ENCODE measurements at regions not wholly inside any gene's neighbourhood (a gene's known extent, or its start where the extent isn't known, plus 50 kb on each side); places are given as distances from the start of the nearest gene placed in this dataset.

DNA sequence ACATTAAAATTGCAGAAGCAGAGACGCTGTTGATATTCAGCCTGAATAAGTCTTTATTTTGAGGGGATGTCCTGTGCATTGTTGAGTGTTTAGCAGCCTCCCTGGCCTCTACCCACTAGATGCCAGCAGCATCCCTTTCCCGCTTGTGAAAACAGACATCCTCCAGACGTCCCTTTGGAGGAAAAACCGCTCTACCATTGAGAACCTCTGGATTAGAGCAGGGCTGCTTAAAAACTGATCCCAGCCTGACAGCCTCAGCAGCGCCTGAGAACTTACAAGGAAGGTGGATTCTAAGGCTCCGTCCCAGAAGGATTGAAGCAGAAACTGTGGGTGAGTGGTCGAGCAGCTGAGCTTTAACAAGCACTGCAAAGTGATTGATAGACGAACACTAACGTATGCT, 349.7 kb downstream of the CYRIA start:
- no peak for DNase-seq

DNA sequence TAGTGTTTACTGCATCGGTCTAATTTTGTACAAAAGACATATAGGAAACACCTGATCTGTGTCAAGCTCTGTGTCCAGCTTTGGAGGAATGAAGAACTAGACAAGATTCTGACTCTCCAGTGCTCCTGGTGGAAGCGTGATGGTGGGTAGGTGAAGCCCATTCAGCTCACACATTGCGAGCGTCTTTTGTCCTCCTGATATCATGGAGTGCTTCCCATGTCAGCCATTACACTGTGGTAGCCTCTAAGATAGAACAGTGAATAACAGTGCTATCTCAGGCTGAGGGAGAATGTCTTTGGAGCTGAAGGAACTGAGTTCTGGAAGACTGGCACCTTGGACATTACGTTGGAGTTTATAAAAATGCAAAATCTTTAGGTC, 350.2 kb downstream of the CYRIA start:
- DNase-seq = no peak

DNA sequence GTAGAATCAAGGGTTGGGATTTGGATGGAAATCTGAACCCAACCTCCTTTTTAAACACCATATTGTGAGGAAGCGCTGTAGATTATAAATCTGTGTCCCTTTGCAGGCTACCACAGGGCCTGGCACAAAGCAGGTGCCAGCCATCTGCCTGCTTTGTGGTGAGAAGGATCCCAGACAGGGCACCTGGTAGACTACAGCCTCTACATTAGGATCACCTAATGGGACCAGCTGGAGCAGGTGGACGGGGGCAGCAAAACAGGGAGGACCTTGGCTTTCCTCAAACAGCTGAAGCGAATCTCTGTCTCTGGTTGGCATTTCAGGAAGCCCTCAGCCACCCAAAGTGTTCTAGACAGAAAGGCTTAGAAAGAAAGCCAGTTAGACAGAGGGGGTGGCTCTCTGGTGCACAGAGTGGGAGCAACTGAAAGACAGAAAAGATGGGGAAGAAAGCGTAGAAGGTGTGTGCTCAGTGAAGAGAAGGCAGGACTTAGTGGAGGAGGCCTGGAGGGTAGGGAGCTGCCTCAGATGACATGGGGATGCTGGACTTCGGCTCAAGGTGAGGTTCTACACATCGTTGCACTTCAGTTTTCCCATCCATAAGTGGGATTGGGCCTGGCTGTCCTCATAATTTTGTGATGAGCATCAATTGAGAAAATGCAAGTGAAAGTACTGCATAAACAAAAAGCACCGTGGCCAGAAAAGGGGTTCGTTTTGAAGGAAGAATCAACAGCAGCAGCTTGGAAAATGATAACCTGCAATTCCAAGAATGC, 350.8 kb downstream of the CYRIA start:
- DNase-seq = no peak

DNA sequence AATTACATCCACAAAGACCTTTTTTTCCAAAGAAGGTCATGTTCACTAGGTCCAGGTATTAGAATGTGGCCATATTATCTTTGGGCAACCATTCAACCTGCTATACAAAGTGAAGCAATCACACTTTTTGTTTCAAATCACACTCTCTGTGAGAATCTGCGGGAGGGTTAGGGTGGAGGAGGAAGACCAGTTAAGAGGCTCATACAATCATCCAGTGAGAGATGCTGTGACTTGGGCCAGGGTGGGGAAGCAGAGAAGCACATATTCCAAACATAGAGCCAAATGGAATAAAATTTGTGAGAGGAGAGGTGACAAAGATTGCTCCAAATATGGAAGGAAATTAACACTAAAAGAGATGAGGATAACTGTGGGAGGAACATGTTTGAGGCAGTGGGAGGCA, 351.6 kb downstream of the CYRIA start:
- DNase-seq = no peak

DNA sequence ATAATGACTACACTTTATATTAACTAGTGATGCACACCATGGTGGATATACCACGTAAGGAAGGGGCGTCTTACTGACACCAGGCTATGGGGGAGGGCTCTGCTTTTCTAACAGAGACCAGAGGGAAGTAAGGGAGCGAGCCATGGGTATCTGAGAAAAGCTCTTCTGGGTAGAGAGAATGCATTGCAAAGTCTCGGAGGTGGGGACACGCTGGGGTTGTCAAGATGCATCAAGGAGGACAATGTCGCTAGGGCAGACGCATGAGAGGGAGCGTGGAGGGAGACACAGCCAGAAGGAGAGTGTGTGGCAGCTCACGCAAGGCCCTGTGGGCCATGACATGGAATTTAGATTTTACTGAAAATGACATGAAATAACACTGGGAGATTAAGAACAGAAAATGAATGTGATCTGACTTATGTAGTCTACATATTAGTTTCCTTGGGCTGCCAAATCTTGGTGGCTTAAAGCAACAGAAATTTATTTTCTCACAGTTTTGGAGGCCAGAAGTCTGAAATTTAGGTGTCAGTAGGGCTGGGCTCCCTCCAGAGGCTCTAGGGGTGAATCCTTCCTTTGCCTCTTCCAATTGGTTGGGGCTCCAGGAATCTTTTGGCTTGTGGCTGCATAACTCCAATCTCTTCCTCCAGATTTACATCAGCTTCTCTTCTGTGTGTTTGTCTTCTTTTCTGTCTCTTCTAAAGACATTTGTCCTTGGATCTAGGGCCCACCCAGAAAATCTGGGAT, 352.2 kb downstream of the CYRIA start:
- no peak for DNase-seq

DNA sequence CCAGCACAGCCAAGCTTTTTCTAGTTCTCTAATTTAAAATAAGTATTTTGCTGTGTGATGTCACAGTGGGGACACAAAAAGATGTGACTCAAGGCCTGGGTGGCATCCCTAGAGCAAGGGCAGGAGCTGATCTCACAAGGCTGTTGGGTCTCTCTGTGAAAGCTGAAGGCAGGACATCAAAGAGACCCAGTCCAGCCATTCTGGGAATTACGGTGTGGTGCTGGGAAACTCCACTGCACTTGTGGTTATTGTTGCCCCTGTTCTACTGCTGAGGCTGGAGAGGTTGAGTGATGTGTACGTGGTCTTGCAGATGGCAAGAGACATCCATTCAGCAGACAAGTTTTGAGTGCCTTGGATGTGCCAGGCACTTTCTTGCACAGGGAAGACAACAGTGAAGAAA, 352.9 kb downstream of the CYRIA start:
- no peak for DNase-seq

DNA sequence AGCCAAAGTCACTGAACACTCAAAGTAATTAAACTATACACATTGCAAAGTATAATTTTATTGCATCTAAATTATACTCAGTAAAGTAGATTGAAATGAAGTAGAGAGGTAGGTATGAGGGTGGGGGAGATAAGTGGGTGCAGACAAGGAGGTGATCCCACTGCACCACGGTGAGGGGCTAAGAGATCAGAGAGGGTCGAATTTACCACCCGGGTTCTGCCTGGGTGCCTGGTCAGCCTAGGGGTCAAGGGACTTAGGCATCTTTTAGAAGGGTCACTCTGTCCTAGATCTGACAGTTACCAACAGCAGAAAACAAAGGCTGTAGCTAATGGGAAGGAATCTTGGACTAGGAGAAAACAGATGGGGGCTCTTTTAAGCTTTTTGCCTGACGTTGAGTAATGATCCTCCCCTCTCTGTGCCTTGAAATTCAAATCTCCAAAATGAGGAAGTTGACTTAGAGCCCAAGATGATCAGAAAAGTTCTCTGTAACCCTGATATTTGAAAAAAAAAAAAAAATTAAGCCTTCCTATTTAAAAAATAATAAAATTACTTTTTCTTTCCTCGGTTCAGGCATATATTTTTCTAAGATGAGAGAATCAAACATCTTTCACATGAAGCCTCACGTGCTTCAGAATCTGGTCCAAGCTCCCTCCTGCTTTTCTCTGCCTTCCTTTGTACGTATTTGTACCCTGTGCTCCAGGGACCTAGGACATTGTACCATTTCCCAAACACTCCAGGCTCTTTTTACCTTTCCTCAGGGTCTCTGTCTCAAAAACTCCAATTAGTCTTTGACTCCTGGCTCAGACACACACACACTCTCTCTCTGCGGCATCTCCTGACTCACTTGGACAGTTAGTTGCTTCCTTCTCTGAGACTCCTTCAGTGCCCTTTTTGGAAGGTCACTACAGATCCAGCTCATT, 353.9 kb downstream of the CYRIA start:
- DNase-seq = no peak

DNA sequence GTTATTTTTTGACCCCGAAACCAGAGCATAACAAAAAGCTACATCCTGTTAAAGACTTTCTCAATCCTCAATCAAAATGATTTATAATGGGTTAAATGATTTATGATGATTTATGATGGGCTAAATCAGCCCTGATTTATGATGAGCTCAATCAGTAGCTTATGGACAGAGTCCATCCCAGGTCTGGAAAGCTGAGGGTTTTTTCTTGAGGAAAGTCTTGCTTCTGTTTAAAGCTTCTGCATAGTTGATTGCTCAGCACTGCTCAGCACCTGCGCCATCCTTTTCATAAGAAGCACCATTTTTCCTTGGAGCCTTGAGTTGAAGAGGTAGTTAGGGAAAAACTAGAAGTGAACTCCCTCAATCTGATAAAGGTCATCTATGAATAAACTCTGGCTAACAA, 356.8 kb downstream of the CYRIA start:
- DNase-seq = no peak

DNA sequence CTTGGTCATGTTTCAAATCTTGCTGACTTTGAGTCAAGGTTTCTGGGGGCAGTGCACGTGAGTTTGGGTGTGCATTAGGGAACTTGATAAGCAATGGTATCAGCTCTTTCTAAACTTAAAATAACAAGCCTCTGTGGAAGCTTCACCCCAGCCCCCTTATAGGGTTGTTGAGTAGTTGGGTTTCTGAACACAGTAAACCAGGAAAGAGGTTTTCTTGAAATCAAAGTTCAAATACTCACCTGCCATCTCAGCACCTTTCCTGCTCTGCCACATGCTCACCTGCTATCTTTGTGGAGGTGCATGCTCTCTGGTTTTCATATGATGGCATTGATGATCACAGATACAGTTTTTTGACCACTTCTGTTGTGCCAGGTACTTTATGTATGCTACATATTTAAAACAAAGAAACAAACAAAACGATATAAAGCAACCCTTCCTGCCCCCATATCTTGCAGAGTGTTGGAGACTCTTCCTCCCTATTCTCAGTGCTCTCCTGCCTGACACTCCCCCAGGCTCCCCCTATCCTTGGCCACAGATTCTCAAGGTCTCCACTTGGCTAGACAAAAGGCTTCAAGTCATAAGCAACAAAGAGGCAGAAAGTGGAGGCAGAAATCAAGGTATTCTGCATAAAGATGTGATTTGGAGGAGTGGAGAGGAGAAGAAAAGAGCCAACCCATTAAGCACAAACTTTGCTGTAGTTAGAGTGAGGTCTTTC, 360.6 kb downstream of the CYRIA start:
- no peak for DNase-seq

DNA sequence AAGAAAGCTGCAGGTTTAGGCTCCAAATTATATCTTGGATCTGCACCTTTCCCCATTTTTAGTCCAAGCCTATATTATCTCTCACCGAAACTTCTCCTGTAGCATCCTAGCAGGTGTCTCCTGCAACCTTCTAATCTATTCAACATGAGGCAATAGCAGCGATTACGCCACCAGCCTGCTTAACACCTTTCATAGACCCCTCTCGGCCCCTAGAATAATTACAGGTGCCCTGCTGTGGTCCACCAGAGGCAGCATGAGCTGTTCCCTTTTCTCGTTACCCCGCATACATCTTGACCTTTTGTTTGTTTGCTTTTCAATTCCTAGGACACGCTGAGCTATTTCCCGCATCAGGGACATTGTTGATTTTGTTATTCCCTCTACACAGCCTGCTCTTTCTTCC, 361.9 kb downstream of the CYRIA start:
- no peak for DNase-seq

DNA sequence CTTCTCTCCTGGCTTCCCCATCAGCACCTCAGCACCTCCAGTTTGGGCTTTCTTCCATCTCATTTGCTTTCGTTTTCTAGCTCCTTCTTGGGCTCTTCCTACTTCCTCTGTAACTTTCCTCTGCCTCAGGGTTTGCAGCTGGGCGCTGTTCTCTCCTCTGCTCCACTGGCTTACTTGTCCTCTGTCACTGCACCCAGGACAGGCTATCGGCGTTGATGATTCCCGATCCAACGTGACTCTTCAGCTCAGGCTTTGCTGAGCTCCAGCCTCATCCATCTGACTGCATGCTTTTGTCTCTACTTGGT, 362.4 kb downstream of the CYRIA start:
- no peak for DNase-seq

DNA sequence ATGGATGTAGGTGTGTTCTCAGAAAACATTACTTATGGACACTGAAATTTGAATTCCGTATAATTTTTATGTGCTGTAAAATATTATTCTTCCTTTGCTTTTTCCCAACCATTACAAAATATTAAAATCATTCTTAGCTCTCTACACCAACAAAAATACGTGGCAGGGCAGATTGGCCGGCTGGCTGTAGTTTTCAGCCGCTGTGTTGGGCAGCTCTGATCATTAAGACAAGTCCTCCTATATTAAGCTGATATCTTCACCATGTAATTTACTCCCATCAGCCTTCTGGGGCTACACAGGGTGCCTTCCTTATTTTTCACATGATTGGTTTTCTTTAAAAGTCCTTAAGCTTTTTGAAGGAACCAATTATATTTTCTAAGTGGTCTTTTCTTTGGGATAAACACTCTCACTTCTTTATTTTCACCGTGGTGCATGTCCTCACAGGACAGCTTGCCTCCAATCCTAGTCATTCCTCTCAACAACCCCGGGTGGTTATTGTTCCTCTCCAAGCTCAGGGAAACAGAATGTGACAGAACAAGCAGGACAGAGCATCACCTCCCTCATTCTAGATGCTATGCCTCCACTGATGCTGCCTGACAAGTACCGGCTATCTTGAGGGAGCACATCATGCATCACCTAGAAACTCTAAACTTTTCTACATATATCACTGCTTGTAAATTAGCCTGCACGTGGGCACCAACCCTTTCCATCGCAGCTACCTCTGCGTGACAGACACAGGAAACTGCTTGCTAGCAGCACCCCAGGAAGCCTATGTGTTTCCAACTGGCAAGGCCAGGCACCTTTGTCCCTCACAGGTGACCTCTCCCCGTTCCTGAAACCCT, 362.3 kb downstream of the MYCN start:
- DNase-seq = no peak

DNA sequence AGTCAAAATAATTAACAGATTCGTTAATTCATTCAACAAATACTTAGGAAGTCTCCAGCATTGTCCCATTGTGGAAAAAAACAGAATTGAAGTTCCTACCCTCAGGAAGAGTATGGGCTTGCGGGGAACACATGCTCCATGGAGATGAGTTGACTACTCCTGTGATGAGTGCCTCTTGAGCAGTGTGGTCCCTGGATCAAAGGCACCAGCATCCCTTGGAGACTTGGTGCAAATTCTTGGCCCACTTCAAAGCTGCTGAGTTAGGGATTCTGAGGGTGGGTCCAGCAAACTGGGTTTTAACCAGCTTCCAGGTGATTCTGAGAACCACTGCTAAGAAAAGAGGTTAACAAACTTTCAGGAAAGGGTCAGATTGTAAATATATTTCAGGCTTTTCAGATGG, 361.6 kb downstream of the MYCN start:
- no peak for DNase-seq

DNA sequence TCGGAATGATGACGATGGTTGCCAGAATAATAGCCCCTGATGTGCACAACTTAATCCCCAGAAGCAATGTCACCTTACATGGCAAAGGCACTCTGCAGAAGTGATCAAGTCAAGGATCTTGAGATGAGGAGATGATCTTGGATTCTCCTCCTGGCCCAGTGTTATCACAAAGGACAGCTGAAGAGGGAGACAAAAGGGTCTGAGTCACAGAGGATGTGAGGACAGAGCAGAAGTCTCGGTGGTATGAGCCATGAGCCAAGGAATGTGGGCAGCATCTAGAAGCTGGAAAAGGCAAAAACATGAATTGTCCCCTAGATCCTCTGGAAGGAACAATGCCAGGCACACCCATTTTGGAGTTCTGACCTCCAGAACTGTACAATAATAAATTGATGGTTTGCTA, 358.5 kb downstream of the MYCN start:
- no peak for DNase-seq

DNA sequence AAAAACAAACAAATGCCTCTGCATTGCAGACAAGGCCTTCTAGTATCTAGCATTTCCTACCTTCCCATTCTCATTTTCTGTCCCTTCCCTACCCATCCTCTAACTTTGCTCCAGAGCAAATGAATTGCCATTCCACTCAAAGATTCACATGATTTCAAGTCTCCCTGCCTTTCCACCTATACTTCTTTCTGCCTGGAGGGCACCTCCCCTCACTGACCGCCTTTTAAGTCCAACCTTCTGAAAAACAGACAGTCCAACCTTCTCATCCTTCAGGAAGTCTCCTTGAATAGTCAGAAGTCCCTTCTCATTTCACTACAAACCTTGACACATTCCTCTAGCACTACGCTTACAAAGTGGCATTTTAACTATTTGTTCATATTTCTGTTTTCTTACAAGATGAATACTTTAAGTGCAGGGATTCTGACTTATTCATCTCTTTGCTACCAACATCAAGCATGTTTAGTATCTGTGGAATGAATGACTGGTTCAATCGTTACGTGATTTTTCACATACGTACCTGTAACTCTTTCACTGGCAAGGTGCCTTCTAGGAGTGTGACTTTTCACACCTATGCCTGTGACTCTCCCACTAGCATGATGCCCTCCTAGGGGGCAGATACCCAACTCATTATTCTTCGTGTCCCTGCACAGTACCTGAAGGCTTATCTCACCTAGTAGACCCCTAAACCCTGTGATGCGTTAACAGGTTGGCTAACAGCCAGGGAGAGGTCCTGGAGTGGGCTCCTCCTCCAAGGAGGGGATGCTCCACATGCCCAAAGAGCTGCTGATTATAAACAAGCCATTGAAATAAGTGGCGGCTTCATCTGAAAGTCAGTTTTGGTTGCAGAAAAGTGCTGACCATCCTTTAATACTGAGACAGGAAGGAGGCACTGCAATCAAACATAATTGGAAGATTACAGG, 356.2 kb downstream of the MYCN start:
- DNase-seq = no peak

DNA sequence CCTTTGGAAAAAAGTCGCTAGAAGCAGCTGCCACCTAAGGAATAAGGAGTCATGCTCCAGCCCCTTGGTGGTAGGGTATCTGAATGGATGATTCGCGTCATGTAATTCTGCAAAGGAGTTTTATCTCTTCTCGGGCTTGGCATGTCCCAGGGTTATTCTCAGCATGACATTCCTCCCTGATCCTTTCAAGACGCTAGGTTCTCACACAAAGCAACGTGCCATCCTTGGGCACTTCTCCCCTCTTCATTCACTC, 355.6 kb downstream of the MYCN start:
- no peak for DNase-seq

DNA sequence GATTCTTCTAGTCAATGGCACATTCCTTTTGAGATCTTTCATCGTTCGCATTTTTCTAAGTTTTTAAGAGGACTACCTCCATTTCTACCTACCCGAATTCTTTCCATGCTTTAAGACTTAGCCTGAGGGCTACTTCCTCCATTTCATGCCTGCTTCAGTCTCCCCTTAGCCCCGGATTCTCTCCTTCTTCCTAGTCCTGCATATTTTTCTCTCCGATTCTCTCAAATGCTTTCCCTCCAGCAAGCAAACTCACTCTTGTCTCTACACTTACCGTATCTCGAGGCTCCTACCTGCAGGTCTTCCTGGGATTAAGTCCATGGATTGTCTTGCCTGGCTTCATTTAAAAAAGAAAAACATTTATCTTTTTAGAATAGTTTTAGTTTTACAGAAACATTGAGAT, 354.4 kb downstream of the MYCN start:
- DNase-seq = no peak

DNA sequence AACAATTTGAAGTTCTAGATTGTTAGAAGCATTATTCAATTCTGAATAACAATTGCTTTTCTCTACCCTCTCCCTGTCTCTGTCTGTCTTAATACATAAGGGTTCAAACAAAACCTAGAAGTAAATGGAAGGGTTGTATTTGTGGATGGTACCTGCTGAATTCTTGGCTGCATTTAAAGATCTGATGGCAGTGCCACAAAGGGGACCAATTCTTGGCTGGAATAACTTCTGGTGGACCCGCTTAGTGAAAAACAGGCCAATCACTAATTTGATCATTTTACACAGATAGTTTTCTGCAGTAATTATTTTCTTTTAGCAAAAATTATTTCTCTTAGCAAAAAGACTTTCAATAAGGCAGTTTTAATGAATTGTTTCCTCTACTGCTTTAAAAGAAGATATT, 353.5 kb downstream of the MYCN start:
- no peak for DNase-seq

DNA sequence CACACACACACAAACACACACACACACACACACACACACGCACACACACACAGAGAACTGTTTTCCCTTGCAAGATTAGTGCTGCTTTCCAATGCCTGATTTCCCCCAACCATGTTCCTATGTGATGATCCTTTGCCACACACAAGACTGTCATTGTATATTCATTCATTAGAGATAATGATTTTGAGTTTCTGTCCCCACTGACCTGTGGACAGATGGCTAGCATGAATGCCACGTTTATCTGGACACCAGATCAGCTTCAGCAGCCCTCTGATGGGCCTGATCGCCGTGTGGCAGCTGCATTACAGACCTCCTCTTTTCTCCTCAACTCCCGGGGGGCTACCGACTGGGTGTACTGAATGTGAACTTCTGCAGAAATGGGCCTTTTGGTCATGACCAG, 353.0 kb downstream of the MYCN start:
- no peak for DNase-seq

DNA sequence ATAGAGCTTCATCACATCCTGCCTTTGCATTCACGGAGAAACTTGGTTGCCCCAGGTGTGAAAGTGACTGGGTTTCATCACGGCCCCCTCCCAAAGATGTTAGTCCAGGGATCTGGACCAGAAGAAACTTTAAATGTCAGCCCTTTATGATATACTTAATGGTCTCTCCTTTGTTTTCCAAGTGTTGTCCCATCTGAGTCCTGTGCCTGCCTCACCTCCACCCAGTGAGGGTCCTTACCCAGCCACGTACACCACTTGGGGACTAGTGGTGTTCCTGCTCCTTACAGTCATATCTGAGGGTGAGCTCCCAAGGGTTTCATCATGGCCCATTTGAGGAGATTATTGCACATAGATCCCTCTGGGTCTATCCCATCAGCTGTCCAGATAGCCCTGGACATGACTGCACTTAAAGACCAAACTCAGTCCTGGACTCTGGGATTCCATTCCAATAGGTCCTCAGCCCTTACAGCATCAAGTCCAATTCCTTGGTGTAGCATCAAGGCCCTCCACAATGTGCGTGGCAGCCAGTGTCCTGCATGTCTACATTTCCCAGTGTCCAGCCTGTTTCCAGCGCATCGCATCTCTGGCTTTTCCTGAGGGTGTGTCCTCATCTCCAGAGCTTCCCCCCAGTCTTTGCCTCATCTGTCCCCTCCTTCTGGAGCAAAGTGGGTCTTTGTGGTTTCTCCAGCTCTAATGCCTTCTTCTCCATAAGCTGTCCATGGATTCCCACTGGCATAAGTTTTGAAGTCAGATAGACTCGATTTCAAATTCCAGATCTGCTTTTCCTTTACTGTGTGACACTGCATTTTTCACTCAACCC, 351.6 kb downstream of the MYCN start:
- no peak for DNase-seq

DNA sequence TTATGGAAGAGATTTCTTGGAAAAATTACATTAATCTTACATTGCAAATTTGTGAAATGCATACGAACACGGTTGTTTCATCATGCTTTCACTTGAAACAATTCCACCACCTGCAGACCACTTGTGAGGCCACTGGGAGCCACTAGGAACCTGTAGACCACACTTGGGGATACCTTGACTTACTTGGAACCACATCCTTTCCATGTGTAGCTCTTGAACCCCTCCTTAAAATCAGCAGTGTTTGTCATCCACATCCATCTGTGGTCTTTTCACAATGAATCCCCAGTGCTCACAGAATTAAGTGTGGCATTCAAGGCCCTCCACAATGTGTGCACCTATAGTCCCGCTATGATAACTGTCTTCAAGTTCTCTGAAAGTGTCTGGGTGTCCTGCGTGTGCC, 350.9 kb downstream of the MYCN start:
- DNase-seq = no peak
